ENCODE measurements at regions not wholly inside any gene's neighbourhood (a gene's known extent, or its start where the extent isn't known, plus 50 kb on each side); places are given as distances from the start of the nearest gene placed in this dataset.

DNA sequence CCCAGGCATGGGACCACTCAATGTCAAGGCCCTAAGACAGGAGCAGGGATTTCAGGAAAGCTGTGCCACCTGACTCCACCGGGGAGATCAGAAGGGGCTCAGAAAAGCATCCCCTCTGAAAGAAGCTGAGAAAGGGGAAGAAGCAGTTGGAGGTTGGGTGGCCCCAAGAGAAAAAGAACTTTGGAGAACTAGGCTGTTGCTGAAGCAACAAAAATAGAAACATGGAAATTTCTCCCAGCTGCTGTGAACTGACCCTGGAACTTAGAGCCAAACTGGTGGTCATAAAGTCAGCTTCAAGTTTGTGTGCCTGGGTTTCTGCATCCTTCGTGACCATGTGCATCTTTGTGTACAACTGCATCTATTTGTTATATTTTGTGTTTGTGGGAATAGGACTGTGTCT, 534.5 kb downstream of the MAFB start:
- H3K4me3 ChIP-seq (ENCODE audit: low read length in 2 of 2) = no peak overlapping the region
- DNase-seq (ENCODE audit: low spot score) = no peak
- no peak overlapping the region for H2AK5ac ChIP-seq (ENCODE audit: low read depth, low read length)
- no peak overlapping the region for H2AFZ ChIP-seq (ENCODE audit: low read length)
- no peak overlapping the region for H3K27ac ChIP-seq (replicated peaks; ENCODE audit: low read length)
- H3K36me3 ChIP-seq (replicated peaks in 1 of 2; ENCODE audit: control insufficient read depth in 2 of 2, insufficient read depth in 2 of 2, low read length in 2 of 2) = no peaks in the 10 kb centered on the region
- H3K79me1 ChIP-seq (ENCODE audit: low read depth, low read length) = no peaks in the 10 kb centered on the region
- H2BK12ac ChIP-seq (ENCODE audit: low read length) = no peak overlapping the region
- no peak overlapping the region for H3K9ac ChIP-seq (ENCODE audit: low read depth, low read length, poor library complexity)
- H3K4me1 ChIP-seq (ENCODE audit: control insufficient read depth in 2 of 2, insufficient read depth in 1 of 2, low read depth in 1 of 2, low read length in 2 of 2) = no peaks in the 10 kb centered on the region
- H3K14ac ChIP-seq (ENCODE audit: low read length) = no peak overlapping the region
- H4K8ac ChIP-seq (ENCODE audit: low read depth, low read length) = no peak overlapping the region
- H3K23ac ChIP-seq (ENCODE audit: low read depth, low read length, poor library complexity) = no peak overlapping the region
- H3K4ac ChIP-seq (ENCODE audit: low read length) = no peak overlapping the region
- H4K91ac ChIP-seq (ENCODE audit: low read depth, low read length, poor library complexity) = no peak overlapping the region
- H2BK120ac ChIP-seq (ENCODE audit: low read depth, low read length) = no peak overlapping the region
- no peaks in the 10 kb centered on the region for H3K9me3 ChIP-seq (replicated peaks in 1 of 2; ENCODE audit: control insufficient read depth in 2 of 2, insufficient read depth in 1 of 2, low read depth in 1 of 2, low read length in 2 of 2)
- no CpG with 5 or more reads among the region's 2 CpGs for WGBS, 2 donors (ENCODE audit: extremely low coverage in 2 of 2, insufficient read length in 2 of 2, insufficient replicate concordance in 1 of 2)
- H3K4me2 ChIP-seq (ENCODE audit: insufficient read depth, low read length, poor library complexity, severe bottlenecking) = no peak overlapping the region
- H2BK15ac ChIP-seq (ENCODE audit: low read length) = no peak overlapping the region
- no peaks in the 10 kb centered on the region for H3K27me3 ChIP-seq (ENCODE audit: control insufficient read depth in 3 of 3, insufficient read depth in 3 of 3, low read depth in 1 of 3, low read length in 3 of 3)
- no peak overlapping the region for H3K18ac ChIP-seq (ENCODE audit: low read length)
- H2BK5ac ChIP-seq (ENCODE audit: low read length) = no peak overlapping the region

DNA sequence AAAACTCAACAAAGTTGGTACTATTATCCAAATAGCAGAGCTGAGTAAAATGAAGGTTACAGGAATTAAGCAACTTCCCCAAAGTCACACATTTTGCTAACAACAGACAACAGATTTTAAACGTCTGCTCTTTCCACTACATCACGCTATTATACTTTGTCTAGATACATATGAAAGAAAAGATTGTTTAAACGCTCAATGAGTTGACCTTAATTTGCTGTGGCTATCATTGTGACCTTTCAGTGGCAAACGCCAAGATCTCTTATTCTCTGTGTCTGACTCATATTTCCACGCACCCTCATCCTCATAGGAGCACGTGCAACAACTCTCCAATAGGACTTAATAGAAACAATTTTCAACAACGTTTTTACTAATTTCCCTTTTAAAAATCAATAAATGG, 540.1 kb downstream of the MAFB start:
- no peak overlapping the region for H3K27ac ChIP-seq (replicated peaks; ENCODE audit: low read length)
- no peak for DNase-seq (ENCODE audit: low spot score)
- H2AK5ac ChIP-seq (ENCODE audit: low read depth, low read length) = no peak overlapping the region
- no peak overlapping the region for H3K4me3 ChIP-seq (ENCODE audit: low read length in 2 of 2)
- no peaks in the 10 kb centered on the region for H3K4me1 ChIP-seq (ENCODE audit: control insufficient read depth in 2 of 2, insufficient read depth in 1 of 2, low read depth in 1 of 2, low read length in 2 of 2)
- H3K27me3 ChIP-seq (ENCODE audit: control insufficient read depth in 3 of 3, insufficient read depth in 3 of 3, low read depth in 1 of 3, low read length in 3 of 3) = no peaks in the 10 kb centered on the region
- H2AFZ ChIP-seq (ENCODE audit: low read length) = no peak overlapping the region
- H2BK5ac ChIP-seq (ENCODE audit: low read length) = no peak overlapping the region
- H3K4me2 ChIP-seq (ENCODE audit: insufficient read depth, low read length, poor library complexity, severe bottlenecking) = no peak overlapping the region
- H2BK15ac ChIP-seq (ENCODE audit: low read length) = no peak overlapping the region
- no peak overlapping the region for H3K4ac ChIP-seq (ENCODE audit: low read length)
- no peak overlapping the region for H4K91ac ChIP-seq (ENCODE audit: low read depth, low read length, poor library complexity)
- H3K79me1 ChIP-seq (ENCODE audit: low read depth, low read length) = no peaks in the 10 kb centered on the region
- no peak overlapping the region for H3K14ac ChIP-seq (ENCODE audit: low read length)
- WGBS, 2 donors (ENCODE audit: extremely low coverage in 2 of 2, insufficient read length in 2 of 2, insufficient replicate concordance in 1 of 2) = no CpG with 5 or more reads among the region's 7 CpGs
- no peak overlapping the region for H4K8ac ChIP-seq (ENCODE audit: low read depth, low read length)
- no peak overlapping the region for H3K18ac ChIP-seq (ENCODE audit: low read length)
- H3K36me3 ChIP-seq (replicated peaks in 1 of 2; ENCODE audit: control insufficient read depth in 2 of 2, insufficient read depth in 2 of 2, low read length in 2 of 2) = no peaks in the 10 kb centered on the region
- no peak overlapping the region for H2BK120ac ChIP-seq (ENCODE audit: low read depth, low read length)
- H3K9ac ChIP-seq (ENCODE audit: low read depth, low read length, poor library complexity) = no peak overlapping the region
- H2BK12ac ChIP-seq (ENCODE audit: low read length) = no peak overlapping the region
- no peak overlapping the region for H3K23ac ChIP-seq (ENCODE audit: low read depth, low read length, poor library complexity)
- H3K9me3 ChIP-seq (replicated peaks in 1 of 2; ENCODE audit: control insufficient read depth in 2 of 2, insufficient read depth in 1 of 2, low read depth in 1 of 2, low read length in 2 of 2) = no peaks in the 10 kb centered on the region

DNA sequence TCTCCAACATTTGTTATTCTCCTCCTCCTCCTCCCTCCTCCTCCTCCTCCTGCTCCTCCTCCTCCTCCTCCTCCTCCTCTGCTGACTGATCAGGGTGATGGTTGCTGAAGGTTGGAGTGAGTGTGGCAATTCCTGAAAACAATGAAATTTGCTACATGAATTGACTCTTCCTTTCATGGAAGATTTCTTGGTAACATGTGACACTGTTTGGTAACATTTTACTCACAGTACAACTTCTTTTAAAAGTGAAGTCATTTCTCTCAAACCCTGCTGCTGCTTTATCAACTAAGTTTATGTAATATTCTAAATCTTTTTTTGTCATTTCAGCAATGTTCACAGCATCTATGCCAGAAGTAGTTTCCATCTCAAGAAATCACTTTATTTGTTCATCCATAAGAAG, 543.0 kb downstream of the MAFB start:
- no peak overlapping the region for H4K91ac ChIP-seq (ENCODE audit: low read depth, low read length, poor library complexity)

DNA sequence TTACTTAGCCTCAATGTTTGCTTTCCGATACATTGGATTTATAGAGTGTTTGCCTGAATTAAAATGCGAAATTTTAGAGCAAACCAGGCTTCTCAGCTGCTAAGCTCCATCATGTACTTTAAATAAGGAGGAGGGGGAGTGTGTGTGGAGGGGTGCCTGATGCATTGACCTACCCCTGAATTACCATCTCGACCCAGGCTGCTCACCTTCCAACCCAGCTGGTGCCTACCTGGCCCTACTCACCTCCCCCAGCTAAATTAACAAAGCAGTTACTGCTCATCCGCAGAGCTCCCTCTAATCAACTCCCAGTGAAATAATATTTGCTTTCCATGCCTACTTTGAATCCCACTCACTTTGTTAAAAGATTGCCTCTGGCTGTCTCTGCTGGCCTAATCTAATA, 544.5 kb downstream of the MAFB start:
- Histone ChIP-seq H2BK120ac (ENCODE audit: low read depth, low read length) (no peak overlapping the region), H3K4me1 (ENCODE audit: control insufficient read depth in 2 of 2, insufficient read depth in 1 of 2, low read depth in 1 of 2, low read length in 2 of 2) (no peaks in the 10 kb centered on the region), H3K9me3 (replicated peaks in 1 of 2; ENCODE audit: control insufficient read depth in 2 of 2, insufficient read depth in 1 of 2, low read depth in 1 of 2, low read length in 2 of 2) (no peaks in the 10 kb centered on the region), H3K18ac (ENCODE audit: low read length) (no peak overlapping the region), H3K36me3 (replicated peaks in 1 of 2; ENCODE audit: control insufficient read depth in 2 of 2, insufficient read depth in 2 of 2, low read length in 2 of 2) (no peaks in the 10 kb centered on the region), H4K91ac (ENCODE audit: low read depth, low read length, poor library complexity) (no peak overlapping the region), H2AFZ (ENCODE audit: low read length) (no peak overlapping the region), H2BK12ac (ENCODE audit: low read length) (no peak overlapping the region), H2BK15ac (ENCODE audit: low read length) (no peak overlapping the region), H3K4me3 (ENCODE audit: low read length in 2 of 2) (no peak overlapping the region), H3K27me3 (ENCODE audit: control insufficient read depth in 3 of 3, insufficient read depth in 3 of 3, low read depth in 1 of 3, low read length in 3 of 3) (no peaks in the 10 kb centered on the region), H2BK5ac (ENCODE audit: low read length) (no peak overlapping the region), H3K79me1 (ENCODE audit: low read depth, low read length) (no peaks in the 10 kb centered on the region), H3K4me2 (ENCODE audit: insufficient read depth, low read length, poor library complexity, severe bottlenecking) (no peak overlapping the region), H3K9ac (ENCODE audit: low read depth, low read length, poor library complexity) (no peak overlapping the region), H3K23ac (ENCODE audit: low read depth, low read length, poor library complexity) (no peak overlapping the region), H4K8ac (ENCODE audit: low read depth, low read length) (no peak overlapping the region), H3K4ac (ENCODE audit: low read length) (no peak overlapping the region), H3K14ac (ENCODE audit: low read length) (no peak overlapping the region), H3K27ac (replicated peaks; ENCODE audit: low read length) (no peak overlapping the region), H2AK5ac (ENCODE audit: low read depth, low read length) (no peak overlapping the region)
- DNase-seq (ENCODE audit: low spot score) = no peak
- WGBS, 2 donors (ENCODE audit: extremely low coverage in 2 of 2, insufficient read length in 2 of 2, insufficient replicate concordance in 1 of 2) = no CpG with 5 or more reads among the region's 4 CpGs

More for the DNA sequence above, 543.0 kb downstream of the MAFB start:
- H2AFZ ChIP-seq (ENCODE audit: low read length) = no peak overlapping the region
- H2BK12ac ChIP-seq (ENCODE audit: low read length) = no peak overlapping the region
- H3K18ac ChIP-seq (ENCODE audit: low read length) = no peak overlapping the region
- no peaks in the 10 kb centered on the region for H3K4me1 ChIP-seq (ENCODE audit: control insufficient read depth in 2 of 2, insufficient read depth in 1 of 2, low read depth in 1 of 2, low read length in 2 of 2)
- H3K79me1 ChIP-seq (ENCODE audit: low read depth, low read length) = no peaks in the 10 kb centered on the region
- no peak overlapping the region for H2BK120ac ChIP-seq (ENCODE audit: low read depth, low read length)
- H3K9ac ChIP-seq (ENCODE audit: low read depth, low read length, poor library complexity) = no peak overlapping the region
- H3K36me3 ChIP-seq (replicated peaks in 1 of 2; ENCODE audit: control insufficient read depth in 2 of 2, insufficient read depth in 2 of 2, low read length in 2 of 2) = no peaks in the 10 kb centered on the region
- H3K4ac ChIP-seq (ENCODE audit: low read length) = no peak overlapping the region
- no peak overlapping the region for H3K27ac ChIP-seq (replicated peaks; ENCODE audit: low read length)
- no peak overlapping the region for H3K14ac ChIP-seq (ENCODE audit: low read length)
- H4K8ac ChIP-seq (ENCODE audit: low read depth, low read length) = no peak overlapping the region
- no peak overlapping the region for H3K4me2 ChIP-seq (ENCODE audit: insufficient read depth, low read length, poor library complexity, severe bottlenecking)
- no peak overlapping the region for H3K23ac ChIP-seq (ENCODE audit: low read depth, low read length, poor library complexity)
- H3K9me3 ChIP-seq (replicated peaks in 1 of 2; ENCODE audit: control insufficient read depth in 2 of 2, insufficient read depth in 1 of 2, low read depth in 1 of 2, low read length in 2 of 2) = no peaks in the 10 kb centered on the region
- no peak overlapping the region for H3K4me3 ChIP-seq (ENCODE audit: low read length in 2 of 2)
- no peak for DNase-seq (ENCODE audit: low spot score)
- H3K27me3 ChIP-seq (ENCODE audit: control insufficient read depth in 3 of 3, insufficient read depth in 3 of 3, low read depth in 1 of 3, low read length in 3 of 3) = no peaks in the 10 kb centered on the region
- H2BK15ac ChIP-seq (ENCODE audit: low read length) = no peak overlapping the region
- H2AK5ac ChIP-seq (ENCODE audit: low read depth, low read length) = no peak overlapping the region
- no peak overlapping the region for H2BK5ac ChIP-seq (ENCODE audit: low read length)

All from neuronal stem cell (in vitro differentiated cells).